OCI-LY3 (cell line): ENCODE measurements at regions not wholly inside any gene's neighbourhood (a gene's known extent, or its start where the extent isn't known, plus 50 kb on each side); places are given as distances from the start of the nearest gene placed in this dataset.

ENCODE experiments used
- CTCF ChIP-seq: fragments of 200-600, 300-600 bp; sonication (generic); IDR thresholded peaks from 2 replicates; pipeline ENCODE4 v1.5.1; 2014; ENCODE audit warnings: antibody characterized with exemption, low read length, low read depth
- EZH2phosphoT487 ChIP-seq: fragments of 200-600 bp; shearing (Covaris generic); IDR thresholded peaks from 2 replicates; pipeline ENCODE4 v1.6.1; 2018; ENCODE audit warnings: antibody characterized with exemption, mixed run types, low read depth

GRCh38 chr6:44598679-44599078, 211.2 kb downstream of the CDC5L start:
- TF ChIP-seq CTCF (no peak), EZH2phosphoT487 (no peak)
